GM23338 (cell line): ENCODE measurements at regions not wholly inside any gene's neighbourhood (a gene's known extent, or its start where the extent isn't known, plus 50 kb on each side); places are given as distances from the start of the nearest gene placed in this dataset.

Experiments used
- ATAC-seq: fragments of 200-7000 bp; cut with Tn5 transposase; 3 replicates; pipeline ENCODE4 v1.9.1; 2020
- DNase-seq: peaks from one replicate; pipeline ENCODE4 v3.0.0-alpha.2; 2015; ENCODE audit warnings: low spot score
- H2AFZ ChIP-seq: fragments of 200-600 bp; sonication (generic); 2 replicates; pipeline ENCODE4 v1.8.0; 2016; ENCODE audit warnings: antibody characterized with exemption, mild to moderate bottlenecking, moderate library complexity
- H3F3A ChIP-seq: fragments of 200-600 bp; sonication (generic); replicated peaks from 2 replicates; pipeline ENCODE4 v1.8.0; 2017; ENCODE audit warnings: antibody characterized with exemption, mixed run types, low read depth
- H3K27ac ChIP-seq: fragments of 200-600 bp; sonication (generic); 2 replicates; pipeline ENCODE4 v1.6.1; 2016; ENCODE audit warnings: low read depth
- H3K27me3 ChIP-seq: fragments of 200-600 bp; sonication (generic); 2 replicates; pipeline ENCODE4 v1.8.0; 2016; ENCODE audit warnings: mild to moderate bottlenecking, mixed run types, moderate library complexity; ENCODE audit not compliant: insufficient read depth
- H3K36me3 ChIP-seq: fragments of 200-600 bp; sonication (generic); 2 replicates; pipeline ENCODE4 v1.8.0; 2016; ENCODE audit warnings: mild to moderate bottlenecking; ENCODE audit not compliant: insufficient read depth
- H3K4me1 ChIP-seq: fragments of 200-600 bp; sonication (generic); 2 replicates; pipeline ENCODE4 v1.8.0; 2016; ENCODE audit warnings: mild to moderate bottlenecking, moderate library complexity; ENCODE audit not compliant: insufficient read depth
- H3K4me2 ChIP-seq: fragments of 200-600 bp; sonication (generic); 2 replicates; pipeline ENCODE4 v1.7.1; 2017; ENCODE audit warnings: mixed run types
- H3K4me3 ChIP-seq: fragments of 200-600 bp; sonication (generic); 2 replicates; pipeline ENCODE4 v1.6.1; 2016; ENCODE audit warnings: mixed run types
- H3K79me2 ChIP-seq: fragments of 200-600 bp; sonication (generic); replicated peaks from 2 replicates; pipeline ENCODE4 v1.8.0; 2017; ENCODE audit warnings: mild to moderate bottlenecking; ENCODE audit not compliant: insufficient read depth
- H3K9me2 ChIP-seq: fragments of 200-600 bp; sonication (generic); 2 replicates; pipeline ENCODE4 v1.8.0; 2017; ENCODE audit not compliant: insufficient read depth
- H4K20me1 ChIP-seq: fragments of 200-600 bp; sonication (generic); replicated peaks from 2 replicates; pipeline ENCODE4 v1.8.0; 2017; ENCODE audit warnings: mild to moderate bottlenecking; ENCODE audit not compliant: insufficient read depth
- H3K27ac Mint-ChIP-seq: 2 replicates; pipeline ENCODE4 v1.8.0; 2020; ENCODE audit warnings: inconsistent platforms, mild to moderate bottlenecking, moderate library complexity, mixed read lengths
- H3K27me3 Mint-ChIP-seq: 3 replicates; pipeline ENCODE4 v1.8.0; 2022; ENCODE audit warnings: low read depth, mild to moderate bottlenecking, moderate library complexity, mixed read lengths, inconsistent platforms; ENCODE audit not compliant: insufficient read depth, poor library complexity
- H3K36me3 Mint-ChIP-seq: 3 replicates; pipeline ENCODE4 v1.8.0; 2021; ENCODE audit warnings: low read depth, mild to moderate bottlenecking, inconsistent platforms, moderate library complexity, mixed read lengths
- H3K4me1 Mint-ChIP-seq: 3 replicates; pipeline ENCODE4 v1.8.0; 2020; ENCODE audit warnings: mild to moderate bottlenecking, inconsistent platforms, mixed read lengths
- H3K4me3 Mint-ChIP-seq: 3 replicates; pipeline ENCODE4 v1.8.0; 2021; ENCODE audit warnings: moderate library complexity, mild to moderate bottlenecking, inconsistent platforms, mixed read lengths
- H3K9me3 Mint-ChIP-seq: 3 replicates; pipeline ENCODE4 v1.8.0; 2020; ENCODE audit warnings: moderate library complexity, mild to moderate bottlenecking, inconsistent platforms, mixed read lengths
- CREB1 ChIP-seq: fragments of 250-450 bp; sonication (Bioruptor Pico); IDR thresholded peaks from 2 replicates; pipeline ENCODE4 v1.5.0; 2020; ENCODE audit warnings: low read depth, mild to moderate bottlenecking, moderate library complexity
- CTCF ChIP-seq, 2 experiments: fragments of 200-600 bp in 1 of 2; sonication (generic) in 1 of 2; conservative IDR thresholded peaks; 2 replicates each; pipeline versions ENCODE4 v1.5.1 to v1.6.1; 2016 to 2017; ENCODE audit warnings: antibody characterized with exemption in 2 of 2, low read depth in 2 of 2, mild to moderate bottlenecking in 2 of 2, moderate library complexity in 1 of 2
- ETS1 ChIP-seq: IDR thresholded peaks from 2 replicates; pipeline ENCODE4 v1.6.1; 2016; ENCODE audit warnings: antibody characterized with exemption
- EZH2 ChIP-seq: fragments of 200-600 bp; sonication (generic); IDR thresholded peaks from one replicate; pipeline ENCODE4 v1.8.0; 2017; ENCODE audit warnings: antibody characterized with exemption, mild to moderate bottlenecking, low read depth; ENCODE audit not compliant: unreplicated experiment
- EZH2phosphoT487 ChIP-seq: fragments of 200-600 bp; sonication (generic); IDR thresholded peaks from one replicate; pipeline ENCODE4 v1.8.1; 2018; ENCODE audit warnings: antibody characterized with exemption; ENCODE audit not compliant: unreplicated experiment
- JUNB ChIP-seq: IDR thresholded peaks from one replicate; pipeline ENCODE4 v1.6.1; 2016; ENCODE audit warnings: antibody characterized with exemption; ENCODE audit not compliant: unreplicated experiment
- NANOG ChIP-seq: IDR thresholded peaks from 2 replicates; pipeline ENCODE4 v1.6.1; 2016; ENCODE audit warnings: antibody characterized with exemption, borderline replicate concordance
- POLR2AphosphoS5 ChIP-seq: IDR thresholded peaks from 2 replicates; pipeline ENCODE4 v1.6.1; 2016; ENCODE audit warnings: antibody characterized with exemption, low read depth
- REST ChIP-seq: IDR thresholded peaks from one replicate; pipeline ENCODE4 v1.6.1; 2018; ENCODE audit warnings: antibody characterized with exemption; ENCODE audit not compliant: unreplicated experiment
- STAT1 ChIP-seq: IDR thresholded peaks from one replicate; pipeline ENCODE4 v1.6.1; 2016; ENCODE audit warnings: antibody characterized with exemption; ENCODE audit not compliant: unreplicated experiment
- ZNF114 ChIP-seq: fragments of 250-450 bp; sonication (Bioruptor Pico); IDR thresholded peaks from 2 replicates; pipeline ENCODE4 v1.5.0; 2020; ENCODE audit warnings: mild to moderate bottlenecking, moderate library complexity
- ZNF331 ChIP-seq: fragments of 250-450 bp; sonication (Bioruptor Pico); IDR thresholded peaks from 2 replicates; pipeline ENCODE4 v1.5.0; 2020; ENCODE audit warnings: low read depth, mild to moderate bottlenecking, moderate library complexity
- ZNF462 ChIP-seq: fragments of 250-450 bp; sonication (Bioruptor Pico); IDR thresholded peaks from 2 replicates; pipeline ENCODE4 v1.5.0; 2020; ENCODE audit warnings: mild to moderate bottlenecking, moderate library complexity

- TF ChIP-seq EZH2 (no peak), ZNF462 (CRISPR knock-in tag) (no peak), CREB1 (CRISPR knock-in tag) (no peak), ETS1 (no peak), CTCF (conservative IDR thresholded peaks at IDR 0.05; ENCODE audit: low read depth in 2 of 2) (no peak), REST (no peak), JUNB (no peak), POLR2AphosphoS5 (no peak), STAT1 (no peak), NANOG (no peak), ZNF331 (CRISPR knock-in tag) (no peak), ZNF114 (CRISPR knock-in tag) (no peak), EZH2phosphoT487 (no peak)
- Histone ChIP-seq H3K79me2 (no peaks in the 10 kb centered on the region), H3K4me3 (no peak overlapping the region), H2AFZ (no peak overlapping the region), H3K27ac (no peak overlapping the region), H3K4me1 (no peaks in the 10 kb centered on the region), H3K36me3 (no peaks in the 10 kb centered on the region), H3F3A (no peaks in the 10 kb centered on the region), H3K9me2 (no peaks in the 10 kb centered on the region), H3K4me2 (no peak overlapping the region), H4K20me1 (no peaks in the 10 kb centered on the region), H3K27me3 (no peaks in the 10 kb centered on the region)
- no peak overlapping the region for H3K4me3 Mint-ChIP-seq
- ATAC-seq, result no peak
- no peaks in the 10 kb centered on the region for H3K4me1 Mint-ChIP-seq
- no peaks in the 10 kb centered on the region for H3K36me3 Mint-ChIP-seq
- no peak for DNase-seq
- H3K27me3 Mint-ChIP-seq, result peaks cover 1% of the 10 kb centered on the region
- H3K27ac Mint-ChIP-seq, result no peak overlapping the region
- no peaks in the 10 kb centered on the region for H3K9me3 Mint-ChIP-seq
Observed at GRCh38 chr12:90044069-90044468, 335.4 kb upstream of the ATP2B1 start.
